Breast epithelium (tissue), 4 donors: ENCODE measurements at regions not wholly inside any gene's neighbourhood (a gene's known extent, or its start where the extent isn't known, plus 50 kb on each side); places are given as distances from the start of the nearest gene placed in this dataset.

Experiments
- DNase-seq, 2 donors: peaks; one replicate each; pipeline ENCODE4 v3.0.0-alpha.2; 2019; ENCODE audit warnings: low spot score in 2 of 2
- H3K27ac ChIP-seq, 2 donors: fragments of 200-600 bp; sonication (generic) in 1 of 2; one replicate each; pipeline ENCODE4 v1.5.1; 2016 to 2019; ENCODE audit warnings: mild to moderate bottlenecking in 1 of 2
- H3K27me3 ChIP-seq, 2 donors: fragments of 200-600 bp; sonication (generic) in 1 of 2; one replicate each; pipeline versions ENCODE4 v1.5.1 to v1.6.0; 2017 to 2019; ENCODE audit warnings: control low read depth in 1 of 2, mild to moderate bottlenecking in 1 of 2
- H3K36me3 ChIP-seq: fragments of 200-600 bp; one replicate; pipeline ENCODE4 v1.5.1; 2019
- H3K4me1 ChIP-seq, 2 donors: fragments of 200-600 bp; sonication (generic); one replicate each; pipeline ENCODE4 v1.5.1; 2016 to 2019; ENCODE audit warnings: control low read depth in 1 of 2
- H3K4me3 ChIP-seq, 3 donors: fragments of 200-600 bp; sonication (generic); 1 replicate in 2 of 3; 2 replicates in 1 of 3; pipeline ENCODE4 v1.5.1; 2016 to 2019; ENCODE audit warnings: mild to moderate bottlenecking in 3 of 3, moderate library complexity in 2 of 3
- H3K9me3 ChIP-seq, 2 donors: fragments of 200-600 bp; sonication (generic) in 1 of 2; one replicate each; pipeline ENCODE4 v1.5.1; 2016 to 2019; ENCODE audit warnings: control low read depth in 1 of 2
- POLR2A ChIP-seq: fragments of 450-650 bp; IDR thresholded peaks from one replicate; pipeline ENCODE4 v1.6.1; 2016; ENCODE audit warnings: antibody characterized with exemption, mild to moderate bottlenecking, moderate library complexity
- POLR2AphosphoS5 ChIP-seq, 3 donors: sonication (generic); formaldehyde crosslinking; IDR thresholded peaks; one replicate each; pipeline ENCODE4 v1.6.1; 2017; ENCODE audit warnings: antibody characterized with exemption in 3 of 3
- intact Hi-C: fragments of 100-400 bp; cut with DNase I; formaldehyde crosslinking; loops from one replicate; pipeline ENCODE4 v1.15.1; 2023; ENCODE audit warnings: low total_unique reads
- TF ChIP-seq, protein P1 (sequence below), 3 donors: fragments of 450-650 bp; IDR thresholded peaks; one replicate each; pipeline ENCODE4 v1.5.1; 2016 to 2017; ENCODE audit warnings: antibody characterized with exemption in 3 of 3, mild to moderate bottlenecking in 3 of 3, moderate library complexity in 3 of 3

DNA sequence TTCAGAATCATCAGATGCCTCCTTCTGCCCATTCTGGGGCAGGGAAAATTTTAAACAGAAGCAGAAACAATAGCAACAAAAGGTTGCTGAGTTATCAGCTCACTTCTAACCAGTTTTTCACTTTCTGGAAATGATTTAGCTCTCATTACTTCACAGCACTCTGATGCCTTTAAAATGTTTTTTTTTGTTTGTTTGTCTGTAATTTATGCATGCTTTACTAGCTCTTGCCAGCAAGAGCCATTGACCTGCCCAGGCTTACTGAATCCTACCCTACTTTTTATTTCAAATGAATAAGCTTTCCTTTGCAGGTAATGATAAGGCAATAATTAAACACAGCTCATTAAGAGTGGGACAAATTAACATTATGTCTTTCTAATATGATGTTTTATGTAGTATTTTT, 466.1 kb upstream of the NOVA1 start:
- H3K27me3 ChIP-seq, result no peaks in the 10 kb centered on the region
- no peaks in the 10 kb centered on the region for H3K36me3 ChIP-seq
- TF ChIP-seq, protein P1, sequence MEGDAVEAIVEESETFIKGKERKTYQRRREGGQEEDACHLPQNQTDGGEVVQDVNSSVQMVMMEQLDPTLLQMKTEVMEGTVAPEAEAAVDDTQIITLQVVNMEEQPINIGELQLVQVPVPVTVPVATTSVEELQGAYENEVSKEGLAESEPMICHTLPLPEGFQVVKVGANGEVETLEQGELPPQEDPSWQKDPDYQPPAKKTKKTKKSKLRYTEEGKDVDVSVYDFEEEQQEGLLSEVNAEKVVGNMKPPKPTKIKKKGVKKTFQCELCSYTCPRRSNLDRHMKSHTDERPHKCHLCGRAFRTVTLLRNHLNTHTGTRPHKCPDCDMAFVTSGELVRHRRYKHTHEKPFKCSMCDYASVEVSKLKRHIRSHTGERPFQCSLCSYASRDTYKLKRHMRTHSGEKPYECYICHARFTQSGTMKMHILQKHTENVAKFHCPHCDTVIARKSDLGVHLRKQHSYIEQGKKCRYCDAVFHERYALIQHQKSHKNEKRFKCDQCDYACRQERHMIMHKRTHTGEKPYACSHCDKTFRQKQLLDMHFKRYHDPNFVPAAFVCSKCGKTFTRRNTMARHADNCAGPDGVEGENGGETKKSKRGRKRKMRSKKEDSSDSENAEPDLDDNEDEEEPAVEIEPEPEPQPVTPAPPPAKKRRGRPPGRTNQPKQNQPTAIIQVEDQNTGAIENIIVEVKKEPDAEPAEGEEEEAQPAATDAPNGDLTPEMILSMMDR (IDR thresholded peaks at IDR 0.05), result no peak
- TF ChIP-seq POLR2A (no peak), POLR2AphosphoS5 (IDR thresholded peaks at IDR 0.05) (no peak)
- intact Hi-C loops, result no loop called here
- no peaks in the 10 kb centered on the region for H3K4me1 ChIP-seq
- no peak overlapping the region for H3K4me3 ChIP-seq
- H3K27ac ChIP-seq, result no peak overlapping the region
- no peaks in the 10 kb centered on the region for H3K9me3 ChIP-seq
- no peak for DNase-seq

GRCh38 chr14:27065886-27066285, 468.1 kb upstream of the NOVA1 start:
- no peak overlapping the region for H3K27ac ChIP-seq
- H3K9me3 ChIP-seq, result no peaks in the 10 kb centered on the region
- TF ChIP-seq POLR2AphosphoS5 (IDR thresholded peaks at IDR 0.05) (no peak), POLR2A (no peak)
- TF ChIP-seq, protein P1 (IDR thresholded peaks at IDR 0.05), result no peak
- H3K4me3 ChIP-seq, result no peak overlapping the region
- H3K27me3 ChIP-seq, result no peaks in the 10 kb centered on the region
- no peaks in the 10 kb centered on the region for H3K36me3 ChIP-seq
- DNase-seq, result no peak
- intact Hi-C loops, result no loop called here
- H3K4me1 ChIP-seq, result no peaks in the 10 kb centered on the region

DNA sequence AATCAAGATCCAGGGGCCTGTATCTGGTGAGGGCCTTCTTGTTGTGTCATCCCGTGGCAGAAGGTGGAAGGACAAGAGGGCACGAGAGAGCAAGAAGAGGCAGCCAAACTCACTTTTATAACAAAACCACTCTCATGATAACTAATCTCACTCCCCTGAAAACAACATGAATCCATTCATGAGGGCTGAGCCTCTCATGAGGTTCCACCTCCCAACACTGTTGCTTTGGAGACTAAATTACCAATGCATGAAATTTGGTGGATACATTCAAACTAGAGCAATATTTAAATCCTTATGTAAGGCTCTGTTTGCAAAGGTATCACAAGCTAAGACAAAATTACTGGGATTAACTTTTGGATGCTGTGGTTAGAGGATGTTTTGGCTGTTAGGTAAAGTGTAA, 470.1 kb upstream of the NOVA1 start:
- no peak for DNase-seq
- Histone ChIP-seq H3K4me1 (no peaks in the 10 kb centered on the region), H3K4me3 (no peak overlapping the region), H3K27ac (no peak overlapping the region), H3K9me3 (no peaks in the 10 kb centered on the region), H3K27me3 (no peaks in the 10 kb centered on the region), H3K36me3 (no peaks in the 10 kb centered on the region)
- intact Hi-C loops, result no loop called here
- no peak for TF ChIP-seq POLR2A
- TF ChIP-seq, protein P1 (IDR thresholded peaks at IDR 0.05), result no peak

GRCh38 chr14:27072589-27072988, 474.8 kb upstream of the NOVA1 start:
- Histone ChIP-seq H3K4me3 (no peak overlapping the region), H3K27ac (no peak overlapping the region), H3K27me3 (no peaks in the 10 kb centered on the region), H3K4me1 (no peaks in the 10 kb centered on the region), H3K36me3 (no peaks in the 10 kb centered on the region), H3K9me3 (no peaks in the 10 kb centered on the region)
- no peak for TF ChIP-seq POLR2A
- TF ChIP-seq, protein P1 (IDR thresholded peaks at IDR 0.05), result no peak
- TF ChIP-seq POLR2AphosphoS5 (IDR thresholded peaks at IDR 0.05), result no peak
- intact Hi-C loops, result no loop called here
- DNase-seq, result no peak

DNA sequence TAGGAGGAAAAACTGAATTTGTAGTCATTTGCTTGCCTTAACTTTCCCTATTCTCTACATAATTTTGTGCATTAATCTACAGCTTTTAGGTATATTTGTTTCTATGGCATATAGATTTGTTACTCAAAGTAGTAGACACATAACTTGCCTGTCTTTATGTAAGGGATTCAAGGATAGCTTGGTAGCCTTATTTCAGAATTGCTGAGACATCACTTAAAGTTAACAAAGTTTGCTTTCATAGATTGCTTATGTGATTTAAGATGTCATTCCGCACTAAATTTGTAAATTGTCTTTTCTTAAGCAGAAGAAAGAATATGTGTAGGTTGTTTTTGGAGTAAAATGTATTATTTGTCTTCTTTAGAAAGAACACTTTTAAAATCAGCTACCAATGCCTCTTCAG, 477.7 kb upstream of the NOVA1 start:
- TF ChIP-seq POLR2A (no peak), POLR2AphosphoS5 (IDR thresholded peaks at IDR 0.05) (no peak)
- TF ChIP-seq, protein P1 (IDR thresholded peaks at IDR 0.05), result no peak
- Histone ChIP-seq H3K36me3 (no peaks in the 10 kb centered on the region), H3K27ac (no peak overlapping the region), H3K4me3 (no peak overlapping the region), H3K27me3 (no peaks in the 10 kb centered on the region), H3K4me1 (no peaks in the 10 kb centered on the region), H3K9me3 (no peaks in the 10 kb centered on the region)
- DNase-seq, result no peak
- intact Hi-C loops, result no loop called here
